Spleen (tissue), 7 donors: ENCODE measurements at regions not wholly inside any gene's neighbourhood (a gene's known extent, or its start where the extent isn't known, plus 50 kb on each side); places are given as distances from the start of the nearest gene placed in this dataset.

Source experiments
- POLR2A ChIP-seq, 3 donors: fragments of 450-650 bp; IDR thresholded peaks; one replicate each; pipeline ENCODE4 v1.5.1; 2017; ENCODE audit warnings: antibody characterized with exemption in 3 of 3, mild to moderate bottlenecking in 1 of 3
- POLR2AphosphoS5 ChIP-seq, 3 donors: sonication (generic); formaldehyde crosslinking; IDR thresholded peaks; one replicate each; pipeline ENCODE4 v1.5.1; 2017; ENCODE audit warnings: antibody characterized with exemption in 3 of 3
- TF ChIP-seq, protein P1 (sequence below), 11 experiments: fragments of 200-600 bp in 7 of 11; fragments of 450-650 bp in 4 of 11; sonication (generic) in 4 of 11; IDR thresholded peaks in 8 of 11; conservative IDR thresholded peaks in 3 of 11; 1 replicate in 7 of 11; 2 replicates in 4 of 11; pipeline versions ENCODE4 v1.4.0 to v1.8.0; 2016 to 2021; ENCODE audit warnings: antibody characterized with exemption in 11 of 11, inconsistent platforms in 4 of 11, mild to moderate bottlenecking in 1 of 11
- donor health status: DM: no; HTN: no; CAD: no; lungs with moderate emphysema.
- donor health status: DM: no; HTN: no; CAD: no.
- donor health status: DM: no; HTN: no; CAD: no.

- TF ChIP-seq, protein P1, sequence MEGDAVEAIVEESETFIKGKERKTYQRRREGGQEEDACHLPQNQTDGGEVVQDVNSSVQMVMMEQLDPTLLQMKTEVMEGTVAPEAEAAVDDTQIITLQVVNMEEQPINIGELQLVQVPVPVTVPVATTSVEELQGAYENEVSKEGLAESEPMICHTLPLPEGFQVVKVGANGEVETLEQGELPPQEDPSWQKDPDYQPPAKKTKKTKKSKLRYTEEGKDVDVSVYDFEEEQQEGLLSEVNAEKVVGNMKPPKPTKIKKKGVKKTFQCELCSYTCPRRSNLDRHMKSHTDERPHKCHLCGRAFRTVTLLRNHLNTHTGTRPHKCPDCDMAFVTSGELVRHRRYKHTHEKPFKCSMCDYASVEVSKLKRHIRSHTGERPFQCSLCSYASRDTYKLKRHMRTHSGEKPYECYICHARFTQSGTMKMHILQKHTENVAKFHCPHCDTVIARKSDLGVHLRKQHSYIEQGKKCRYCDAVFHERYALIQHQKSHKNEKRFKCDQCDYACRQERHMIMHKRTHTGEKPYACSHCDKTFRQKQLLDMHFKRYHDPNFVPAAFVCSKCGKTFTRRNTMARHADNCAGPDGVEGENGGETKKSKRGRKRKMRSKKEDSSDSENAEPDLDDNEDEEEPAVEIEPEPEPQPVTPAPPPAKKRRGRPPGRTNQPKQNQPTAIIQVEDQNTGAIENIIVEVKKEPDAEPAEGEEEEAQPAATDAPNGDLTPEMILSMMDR (IDR thresholded peaks at IDR 0.05 in 8 of 11, conservative IDR thresholded peaks at IDR 0.05 in 3 of 11): no peak
- TF ChIP-seq POLR2A (IDR thresholded peaks at IDR 0.05) (no peak), POLR2AphosphoS5 (IDR thresholded peaks at IDR 0.05) (no peak)
Observed at GRCh38 chr13:81738364-81738763, 1397.4 kb upstream of the SPRY2 start.
